ENCODE measurements at regions not wholly inside any gene's neighbourhood (a gene's known extent, or its start where the extent isn't known, plus 50 kb on each side); places are given as distances from the start of the nearest gene placed in this dataset.

GRCh38 chr2:236656166-236656565 lies 86.5 kb downstream of the ACKR3 start:
- Histone ChIP-seq H3K4me1 (ENCODE audit: control insufficient read depth in 1 of 2, insufficient read depth in 2 of 2, low read length in 2 of 2) (peaks cover 10 to 12% of the 10 kb centered on the region in 2 experiments), H3K14ac (ENCODE audit: low read length) (peak overlapping the region; percentile 53), H3K9me3 (ENCODE audit: insufficient read depth, low read depth, low read length) (peaks cover 4% of the 10 kb centered on the region), H3K36me3 (ENCODE audit: control insufficient read depth in 1 of 2, insufficient read depth in 2 of 2, low read length in 2 of 2) (no peaks in the 10 kb centered on the region), H3K79me2 (ENCODE audit: control insufficient read depth, insufficient read depth, low read length, poor library complexity) (no peaks in the 10 kb centered on the region), H3K4me3 (ENCODE audit: low read depth, low read length) (no peak overlapping the region), H2AK5ac (ENCODE audit: low read length) (peak overlapping the region; percentile 61), H4K12ac (ENCODE audit: low read depth, low read length) (no peak overlapping the region), H4K91ac (ENCODE audit: low read depth, low read length) (peak overlapping the region; percentile 70), H4K8ac (ENCODE audit: low read depth, low read length) (no peak overlapping the region), H3K4me2 (ENCODE audit: low read length) (no peak overlapping the region), H3K9ac (ENCODE audit: low read length) (no peak overlapping the region), H3K18ac (ENCODE audit: low read length) (no peak overlapping the region), H3K79me1 (ENCODE audit: low read length) (peaks cover 25% of the 10 kb centered on the region), H2BK12ac (ENCODE audit: low read length) (peak overlapping the region; percentile 83), H3K23ac (ENCODE audit: low read length) (no peak overlapping the region), H3K27me3 (ENCODE audit: insufficient read depth, low read length) (no peaks in the 10 kb centered on the region), H3K27ac (ENCODE audit: low read depth, low read length) (no peak overlapping the region), H2AFZ (ENCODE audit: insufficient read depth, low read length, poor library complexity) (no peak overlapping the region), H3K4ac (ENCODE audit: low read depth, low read length) (no peak overlapping the region), H2BK5ac (ENCODE audit: low read depth, low read length, poor library complexity) (peak overlapping the region; percentile 11), H2BK120ac (ENCODE audit: insufficient read depth, low read length, poor library complexity) (peak overlapping the region; percentile 27)
- DNase-seq, result no peak
- WGBS (ENCODE audit: extremely low coverage, insufficient coverage, insufficient read length), result no CpG with 5 or more reads among the region's 2 CpGs

GRCh38 chr2:236656721-236657120 lies 87.1 kb downstream of the ACKR3 start:
- peak overlapping the region; percentile 10 for H2BK120ac ChIP-seq (ENCODE audit: insufficient read depth, low read length, poor library complexity)
- no peak overlapping the region for H3K4me2 ChIP-seq (ENCODE audit: low read length)
- H3K36me3 ChIP-seq (ENCODE audit: control insufficient read depth in 1 of 2, insufficient read depth in 2 of 2, low read length in 2 of 2), result no peaks in the 10 kb centered on the region
- H3K9ac ChIP-seq (ENCODE audit: low read length), result no peak overlapping the region
- peak overlapping the region; percentile 33 for H3K14ac ChIP-seq (ENCODE audit: low read length)
- peak overlapping the region; percentile 85 for H2BK12ac ChIP-seq (ENCODE audit: low read length)
- no peak overlapping the region for H2BK5ac ChIP-seq (ENCODE audit: low read depth, low read length, poor library complexity)
- no peak overlapping the region for H3K4ac ChIP-seq (ENCODE audit: low read depth, low read length)
- H3K27me3 ChIP-seq (ENCODE audit: insufficient read depth, low read length), result no peaks in the 10 kb centered on the region
- no peak for DNase-seq
- H3K27ac ChIP-seq (ENCODE audit: low read depth, low read length), result no peak overlapping the region
- H3K23ac ChIP-seq (ENCODE audit: low read length), result no peak overlapping the region
- no peak overlapping the region for H3K4me3 ChIP-seq (ENCODE audit: low read depth, low read length)
- H3K18ac ChIP-seq (ENCODE audit: low read length), result no peak overlapping the region
- H3K79me2 ChIP-seq (ENCODE audit: control insufficient read depth, insufficient read depth, low read length, poor library complexity), result peaks cover 2% of the 10 kb centered on the region
- no peak overlapping the region for H2AFZ ChIP-seq (ENCODE audit: insufficient read depth, low read length, poor library complexity)
- no peak overlapping the region for H4K12ac ChIP-seq (ENCODE audit: low read depth, low read length)
- WGBS (ENCODE audit: extremely low coverage, insufficient coverage, insufficient read length), result no CpG with 5 or more reads among the region's 2 CpGs
- peaks cover 15 to 18% of the 10 kb centered on the region in 2 experiments for H3K4me1 ChIP-seq (ENCODE audit: control insufficient read depth in 1 of 2, insufficient read depth in 2 of 2, low read length in 2 of 2)
- peak overlapping the region; percentile 49 for H4K8ac ChIP-seq (ENCODE audit: low read depth, low read length)
- peaks cover 4% of the 10 kb centered on the region for H3K9me3 ChIP-seq (ENCODE audit: insufficient read depth, low read depth, low read length)
- H4K91ac ChIP-seq (ENCODE audit: low read depth, low read length), result peak overlapping the region; percentile 59
- H3K79me1 ChIP-seq (ENCODE audit: low read length), result peaks cover 31% of the 10 kb centered on the region
- peak overlapping the region; percentile 37 for H2AK5ac ChIP-seq (ENCODE audit: low read length)

- Histone ChIP-seq H4K91ac (ENCODE audit: low read depth, low read length) (peak overlapping the region; percentile 59), H2AFZ (ENCODE audit: insufficient read depth, low read length, poor library complexity) (no peak overlapping the region), H3K23ac (ENCODE audit: low read length) (no peak overlapping the region), H3K27ac (ENCODE audit: low read depth, low read length) (no peak overlapping the region), H2BK5ac (ENCODE audit: low read depth, low read length, poor library complexity) (no peak overlapping the region), H3K4ac (ENCODE audit: low read depth, low read length) (no peak overlapping the region), H2AK5ac (ENCODE audit: low read length) (peak overlapping the region; percentile 37), H4K8ac (ENCODE audit: low read depth, low read length) (peak overlapping the region; percentile 49), H4K12ac (ENCODE audit: low read depth, low read length) (no peak overlapping the region), H3K4me1 (ENCODE audit: control insufficient read depth in 1 of 2, insufficient read depth in 2 of 2, low read length in 2 of 2) (peaks cover 17 to 19% of the 10 kb centered on the region in 2 experiments), H3K4me2 (ENCODE audit: low read length) (no peak overlapping the region), H3K9me3 (ENCODE audit: insufficient read depth, low read depth, low read length) (peaks cover 4% of the 10 kb centered on the region), H3K9ac (ENCODE audit: low read length) (no peak overlapping the region), H3K79me1 (ENCODE audit: low read length) (peaks cover 35% of the 10 kb centered on the region), H3K27me3 (ENCODE audit: insufficient read depth, low read length) (no peaks in the 10 kb centered on the region), H3K79me2 (ENCODE audit: control insufficient read depth, insufficient read depth, low read length, poor library complexity) (peaks cover 2% of the 10 kb centered on the region), H3K18ac (ENCODE audit: low read length) (peak overlapping the region; percentile 37), H3K4me3 (ENCODE audit: low read depth, low read length) (no peak overlapping the region), H2BK120ac (ENCODE audit: insufficient read depth, low read length, poor library complexity) (peak overlapping the region; percentile 10), H3K36me3 (ENCODE audit: control insufficient read depth in 1 of 2, insufficient read depth in 2 of 2, low read length in 2 of 2) (no peaks in the 10 kb centered on the region), H3K14ac (ENCODE audit: low read length) (peak overlapping the region; percentile 33), H2BK12ac (ENCODE audit: low read length) (peak overlapping the region; percentile 85)
- no peak for DNase-seq
- no CpG with 5 or more reads among the region's 5 CpGs for WGBS (ENCODE audit: extremely low coverage, insufficient coverage, insufficient read length)
Observed at GRCh38 chr2:236657215-236657614, 87.6 kb downstream of the ACKR3 start.

GRCh38 chr2:236657801-236658200 lies 88.2 kb downstream of the ACKR3 start:
- H3K4ac ChIP-seq (ENCODE audit: low read depth, low read length), result no peak overlapping the region
- no peak overlapping the region for H4K12ac ChIP-seq (ENCODE audit: low read depth, low read length)
- no peak overlapping the region for H3K27ac ChIP-seq (ENCODE audit: low read depth, low read length)
- no peak overlapping the region for H3K18ac ChIP-seq (ENCODE audit: low read length)
- no peak overlapping the region for H3K4me2 ChIP-seq (ENCODE audit: low read length)
- peaks cover 39% of the 10 kb centered on the region for H3K79me1 ChIP-seq (ENCODE audit: low read length)
- H3K36me3 ChIP-seq (ENCODE audit: control insufficient read depth in 1 of 2, insufficient read depth in 2 of 2, low read length in 2 of 2), result no peaks in the 10 kb centered on the region
- WGBS (ENCODE audit: extremely low coverage, insufficient coverage, insufficient read length), result no CpG with 5 or more reads among the region's 4 CpGs
- H2AFZ ChIP-seq (ENCODE audit: insufficient read depth, low read length, poor library complexity), result no peak overlapping the region
- H3K4me3 ChIP-seq (ENCODE audit: low read depth, low read length), result no peak overlapping the region
- no peaks in the 10 kb centered on the region for H3K27me3 ChIP-seq (ENCODE audit: insufficient read depth, low read length)
- peak overlapping the region; percentile 7 for H4K8ac ChIP-seq (ENCODE audit: low read depth, low read length)
- no peak overlapping the region for H3K23ac ChIP-seq (ENCODE audit: low read length)
- H3K14ac ChIP-seq (ENCODE audit: low read length), result peak overlapping the region; percentile 66
- H2BK12ac ChIP-seq (ENCODE audit: low read length), result peak overlapping the region; percentile 96
- H3K4me1 ChIP-seq (ENCODE audit: control insufficient read depth in 1 of 2, insufficient read depth in 2 of 2, low read length in 2 of 2), result peaks cover 18 to 22% of the 10 kb centered on the region in 2 experiments
- peak overlapping the region; percentile 71 for H2BK5ac ChIP-seq (ENCODE audit: low read depth, low read length, poor library complexity)
- no peak for DNase-seq
- H3K9me3 ChIP-seq (ENCODE audit: insufficient read depth, low read depth, low read length), result peaks cover 4% of the 10 kb centered on the region
- peak overlapping the region; percentile 46 for H4K91ac ChIP-seq (ENCODE audit: low read depth, low read length)
- peaks cover 2% of the 10 kb centered on the region for H3K79me2 ChIP-seq (ENCODE audit: control insufficient read depth, insufficient read depth, low read length, poor library complexity)
- peak overlapping the region; percentile 80 for H2BK120ac ChIP-seq (ENCODE audit: insufficient read depth, low read length, poor library complexity)
- peak overlapping the region; percentile 26 for H2AK5ac ChIP-seq (ENCODE audit: low read length)
- H3K9ac ChIP-seq (ENCODE audit: low read length), result no peak overlapping the region
